ENCODE measurements at regions not wholly inside any gene's neighbourhood (a gene's known extent, or its start where the extent isn't known, plus 50 kb on each side); places are given as distances from the start of the nearest gene placed in this dataset.

DNA sequence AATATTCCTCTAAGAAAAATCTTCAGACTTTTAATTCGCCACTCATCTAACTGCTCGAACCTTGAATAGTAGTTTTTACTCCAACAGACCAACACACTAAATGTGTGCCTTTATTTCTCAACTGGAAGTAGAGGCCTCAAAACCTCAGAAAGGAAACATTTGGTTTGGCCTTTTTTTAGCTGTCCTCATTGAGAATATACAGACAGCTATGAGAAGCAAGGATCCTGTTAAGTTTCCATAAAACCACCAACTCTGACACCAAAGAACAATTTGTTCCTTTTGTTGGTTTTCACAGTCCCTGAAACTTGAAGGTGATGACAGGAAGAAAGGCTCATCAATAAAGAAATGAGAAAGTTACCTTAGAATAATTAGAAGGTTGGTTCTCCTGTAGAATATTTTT lies 199.2 kb upstream of the MEOX2 start:
- DNase-seq (ENCODE audit: insufficient read length, low spot score) (no peak), FAIRE-seq (no peak)
- TF ChIP-seq POLR2A (IDR thresholded peaks at IDR 0.05; ENCODE audit: low read depth, low read length): no peak

DNA sequence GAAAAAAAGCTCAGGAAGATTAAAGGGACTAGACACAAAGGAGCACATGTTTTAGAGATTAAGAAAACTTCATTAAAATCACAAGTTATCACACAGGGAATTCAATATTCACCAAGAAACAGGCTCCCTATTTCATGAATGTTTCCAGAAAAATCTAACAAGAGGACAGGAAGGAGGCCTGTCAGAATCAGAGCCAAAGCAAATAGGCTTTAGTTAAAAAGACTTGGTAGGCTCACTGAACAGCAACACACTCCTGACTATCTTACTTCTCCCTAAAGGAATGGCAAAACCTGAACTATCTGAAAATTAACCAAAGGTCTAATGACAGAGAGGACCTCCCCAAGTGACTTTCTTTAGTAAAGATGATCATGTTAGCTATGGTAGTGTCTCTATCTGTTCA lies 188.3 kb upstream of the MEOX2 start:
- no peak for TF ChIP-seq POLR2A (IDR thresholded peaks at IDR 0.05; ENCODE audit: low read depth, low read length)
- DNase-seq (ENCODE audit: insufficient read length, low spot score): no peak
- peak; percentile 73 for FAIRE-seq

DNA sequence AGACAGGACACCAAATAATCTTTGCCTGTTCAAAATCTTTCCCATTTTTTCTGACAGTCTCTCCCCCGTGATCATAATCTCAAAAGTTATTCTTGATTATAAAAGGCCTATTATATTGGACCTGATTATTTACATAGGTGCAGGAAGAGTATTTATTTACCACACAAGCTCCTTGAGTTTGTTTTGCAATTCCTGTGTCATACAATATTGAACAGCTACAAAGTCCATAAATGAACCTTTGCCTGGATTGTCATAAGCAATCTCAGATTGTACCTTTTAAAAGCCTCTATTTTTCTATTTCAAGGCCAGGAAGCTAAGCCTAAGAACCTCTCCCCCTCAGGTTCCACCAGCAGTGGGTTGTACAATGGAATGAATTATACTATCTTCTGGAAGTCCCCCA lies 183.9 kb upstream of the MEOX2 start:
- no peak for DNase-seq (ENCODE audit: insufficient read length, low spot score)
- peak; percentile 38 for FAIRE-seq
- TF ChIP-seq POLR2A (IDR thresholded peaks at IDR 0.05; ENCODE audit: low read depth, low read length): no peak

DNA sequence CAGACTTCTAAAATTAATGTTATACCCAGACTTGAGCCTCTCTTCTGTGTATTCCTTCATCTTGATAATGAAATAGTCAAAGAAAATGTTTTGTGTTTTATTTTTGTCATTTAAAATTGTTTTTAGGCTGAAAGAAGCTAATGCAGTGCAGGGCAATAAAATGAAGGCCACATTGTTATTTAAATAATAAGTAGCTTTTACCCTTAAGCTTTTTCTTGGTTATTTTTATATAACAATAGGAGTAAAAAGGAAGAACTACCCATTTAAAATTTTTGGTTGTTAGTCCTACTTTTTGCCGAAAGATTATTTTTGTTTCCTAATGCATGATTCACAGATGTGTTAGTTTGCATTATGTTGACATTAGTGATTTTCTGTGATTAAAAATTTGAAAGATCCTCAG lies 181.0 kb upstream of the MEOX2 start:
- DNase-seq (ENCODE audit: insufficient read length, low spot score): no peak
- no peak for TF ChIP-seq POLR2A (IDR thresholded peaks at IDR 0.05; ENCODE audit: low read depth, low read length)
- no peak for FAIRE-seq

DNA sequence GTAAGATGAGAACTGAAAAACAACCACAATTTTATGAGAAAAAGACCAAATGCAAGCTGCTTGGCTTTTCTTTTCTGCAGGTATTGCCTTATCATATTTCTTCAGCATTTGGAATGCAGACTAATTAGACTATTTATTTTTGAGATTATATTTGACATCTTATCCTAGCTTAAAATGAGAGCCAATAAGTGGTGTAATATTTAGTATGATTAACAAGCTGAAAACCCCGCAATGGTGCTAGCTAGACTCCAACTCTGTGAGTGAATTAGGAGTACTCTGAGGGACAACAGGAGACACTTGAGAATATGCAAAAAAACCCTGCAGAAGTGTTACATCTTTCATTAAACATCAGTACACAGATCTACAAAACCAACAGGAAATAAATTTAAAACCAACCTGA lies 180.3 kb upstream of the MEOX2 start:
- FAIRE-seq (no peak), DNase-seq (ENCODE audit: insufficient read length, low spot score) (no peak)
- TF ChIP-seq POLR2A (IDR thresholded peaks at IDR 0.05; ENCODE audit: low read depth, low read length): no peak

DNA sequence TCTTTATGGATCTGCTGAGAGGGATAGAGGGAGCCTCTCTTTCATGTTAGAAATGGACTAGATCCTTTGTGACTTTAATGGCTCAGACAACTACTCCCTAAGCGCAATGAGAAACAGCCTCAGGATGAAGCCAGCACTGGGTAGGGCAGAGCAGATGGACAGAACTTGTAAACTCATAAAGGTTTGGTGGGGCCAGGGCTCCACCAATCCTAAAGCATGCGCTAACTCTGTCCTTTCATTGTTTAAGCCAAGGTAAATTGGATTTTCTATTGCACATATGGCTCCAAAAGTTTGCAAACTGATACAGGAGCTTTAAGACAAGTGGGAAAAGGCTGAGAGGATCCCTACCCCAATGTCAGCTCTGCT lies 178.1 kb upstream of the MEOX2 start:
- no peak for TF ChIP-seq POLR2A (IDR thresholded peaks at IDR 0.05; ENCODE audit: low read depth, low read length)
- no peak for FAIRE-seq
- DNase-seq (ENCODE audit: insufficient read length, low spot score): no peak

DNA sequence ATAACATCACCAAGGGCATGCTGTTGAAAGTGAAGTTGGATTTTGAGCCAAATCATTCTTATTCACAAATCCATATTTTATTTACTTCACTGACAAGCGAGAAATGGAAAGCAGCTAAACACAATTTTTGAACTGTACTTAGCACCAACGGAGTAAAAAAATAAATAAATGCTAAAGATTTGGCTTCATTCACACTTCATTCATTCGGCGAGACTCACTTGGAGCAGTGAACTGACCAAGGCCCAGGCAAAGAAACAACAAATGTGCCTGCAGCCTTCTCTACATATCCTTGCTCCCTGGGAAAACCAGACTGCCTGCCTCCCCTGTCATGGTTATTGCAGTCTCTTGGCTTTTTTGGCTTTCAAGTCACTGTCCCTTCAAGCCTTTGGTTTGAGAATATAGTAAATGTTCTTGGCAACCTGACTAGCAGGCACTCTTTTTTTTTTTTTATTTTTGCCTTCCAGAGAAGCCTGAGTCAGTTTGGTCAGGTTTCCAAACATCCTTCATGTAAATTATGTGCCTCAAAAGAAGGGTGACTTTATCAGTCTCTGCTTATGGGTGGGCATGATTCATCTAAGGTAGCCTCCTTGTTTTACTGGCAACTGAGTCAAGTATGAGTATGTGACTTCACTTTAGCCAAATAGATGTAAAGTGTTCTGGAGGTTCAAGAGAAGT lies 177.6 kb upstream of the MEOX2 start:
- DNase-seq (ENCODE audit: insufficient read length, low spot score) (no peak), FAIRE-seq (no peak)
- no peak for TF ChIP-seq POLR2A (IDR thresholded peaks at IDR 0.05; ENCODE audit: low read depth, low read length)

DNA sequence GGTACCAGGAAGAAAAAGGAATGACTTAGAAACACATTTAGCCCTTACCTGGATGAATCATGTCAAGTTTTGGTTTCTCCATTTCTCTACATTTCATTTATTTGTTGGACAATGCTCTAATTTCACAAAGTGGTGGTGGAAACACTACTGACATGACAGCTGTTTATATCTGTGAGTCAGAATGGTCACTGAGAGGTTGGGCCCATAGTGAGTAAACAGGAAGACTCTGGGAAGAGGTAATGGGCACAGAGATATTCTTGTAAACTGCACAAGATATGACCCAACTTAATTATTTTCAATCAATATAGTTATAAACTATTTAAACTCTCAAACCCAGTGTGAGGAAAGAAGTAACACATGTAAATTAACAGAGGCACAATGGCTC lies 176.3 kb upstream of the MEOX2 start:
- DNase-seq (ENCODE audit: insufficient read length, low spot score): no peak
- TF ChIP-seq POLR2A (IDR thresholded peaks at IDR 0.05; ENCODE audit: low read depth, low read length): no peak
- no peak for FAIRE-seq

DNA sequence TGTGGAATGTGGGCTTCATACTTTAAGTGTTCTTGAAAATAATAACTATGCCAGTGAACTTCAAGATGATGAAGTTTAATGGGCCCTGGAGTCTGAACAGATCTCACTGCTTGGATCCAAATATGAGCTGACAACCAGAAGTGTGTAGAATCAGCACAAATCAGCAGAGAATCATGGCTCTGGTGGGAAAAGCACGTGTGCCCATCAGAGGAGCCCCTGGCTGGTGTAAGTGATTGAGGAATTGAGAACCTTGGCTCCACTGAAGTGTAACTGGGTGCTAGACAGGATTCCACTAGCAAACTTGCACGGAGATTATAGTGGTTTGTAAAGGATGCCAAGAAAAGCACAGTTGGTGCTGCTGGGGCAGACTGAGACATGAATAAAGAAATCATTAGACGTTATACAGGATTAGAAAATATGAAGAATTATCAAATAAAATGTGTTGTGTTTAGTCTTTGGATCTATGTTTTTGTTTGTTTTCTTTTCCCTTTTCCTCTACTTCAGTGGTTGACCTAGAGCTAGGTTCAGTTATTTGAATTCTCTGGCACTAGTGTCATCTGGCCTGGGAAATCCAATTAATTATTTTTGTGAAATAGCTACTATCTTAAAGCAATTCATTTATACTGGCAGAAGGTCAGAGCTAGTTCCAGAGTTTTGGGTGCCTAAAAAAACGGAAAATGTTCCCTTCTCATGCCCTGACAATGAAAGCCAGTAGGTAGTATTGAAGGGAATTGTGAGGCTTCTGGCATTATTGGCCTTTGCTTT lies 175.7 kb upstream of the MEOX2 start:
- TF ChIP-seq POLR2A (IDR thresholded peaks at IDR 0.05; ENCODE audit: low read depth, low read length): no peak
- DNase-seq (ENCODE audit: insufficient read length, low spot score) (no peak), FAIRE-seq (no peak)

DNA sequence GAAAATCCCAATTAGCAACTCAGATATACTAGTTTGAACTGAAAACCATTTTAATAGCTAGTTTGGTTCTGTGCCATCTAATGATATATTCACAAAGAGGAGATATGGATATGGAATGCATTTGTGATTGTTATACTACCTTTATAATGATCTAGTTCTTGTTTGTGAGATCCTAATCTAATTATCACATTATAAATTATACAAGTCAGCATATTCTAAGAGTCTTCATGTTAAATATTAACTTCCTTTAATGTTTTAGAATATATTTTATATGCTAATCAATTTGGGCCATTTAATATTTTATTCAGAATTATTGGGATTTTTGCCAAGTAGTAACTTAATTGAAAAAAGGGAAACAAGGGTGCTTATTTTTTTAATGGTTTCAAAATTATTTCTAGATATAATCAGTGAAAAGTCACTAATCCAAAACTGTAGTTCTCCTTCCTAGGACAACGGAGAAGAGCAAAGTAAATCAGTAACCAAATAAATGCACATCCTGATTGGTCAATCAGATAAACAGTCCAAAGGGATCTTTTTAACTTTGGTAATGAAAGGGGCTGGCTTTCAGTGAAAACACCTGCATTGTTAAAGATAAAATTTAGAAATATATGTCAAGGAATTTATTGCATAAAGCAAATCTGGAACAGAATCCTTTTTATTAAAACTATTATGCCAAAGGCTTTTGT lies 173.9 kb upstream of the MEOX2 start:
- DNase-seq (ENCODE audit: insufficient read length, low spot score) (no peak), FAIRE-seq (no peak)
- no peak for TF ChIP-seq POLR2A (IDR thresholded peaks at IDR 0.05; ENCODE audit: low read depth, low read length)

DNA sequence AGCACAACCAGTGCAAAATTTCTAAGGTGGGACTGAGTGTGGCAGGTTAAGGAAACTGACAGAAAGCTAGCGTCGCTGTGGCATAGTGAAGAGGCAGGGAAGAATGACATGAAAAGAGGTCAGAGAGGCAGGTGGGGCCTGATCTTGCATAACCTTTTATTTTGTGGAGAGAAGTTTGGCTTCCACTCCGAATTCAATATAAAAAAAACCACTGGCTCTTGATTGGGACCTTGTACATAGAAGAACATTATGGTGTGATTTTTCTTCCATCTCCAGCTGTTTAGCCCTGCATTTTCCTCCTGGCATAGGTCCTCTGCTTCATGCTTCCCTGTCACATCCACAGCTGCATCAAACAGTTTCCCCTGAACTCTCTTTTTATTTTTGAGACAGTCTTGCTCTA lies 170.5 kb upstream of the MEOX2 start:
- TF ChIP-seq POLR2A (IDR thresholded peaks at IDR 0.05; ENCODE audit: low read depth, low read length): no peak
- DNase-seq (ENCODE audit: insufficient read length, low spot score) (no peak), FAIRE-seq (no peak)

DNA sequence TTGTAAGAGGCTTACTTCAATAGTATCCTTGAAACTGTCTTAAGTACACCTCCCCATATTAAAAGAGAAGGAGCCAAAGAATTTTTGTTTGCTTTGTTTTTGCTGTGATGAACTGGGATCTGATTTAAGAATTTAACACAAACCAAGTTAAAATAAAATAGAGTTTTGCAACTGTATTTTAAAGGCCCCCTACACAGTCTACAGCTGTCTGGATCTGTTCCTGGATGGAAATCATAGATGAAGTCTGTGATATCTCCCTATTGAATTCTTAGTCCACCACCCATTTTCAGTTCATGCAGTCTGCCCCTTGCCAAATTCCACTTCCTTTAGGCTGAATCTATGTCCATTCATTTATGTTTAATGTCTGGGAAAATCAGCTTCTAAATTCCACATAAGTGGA lies 169.8 kb upstream of the MEOX2 start:
- FAIRE-seq (no peak), DNase-seq (ENCODE audit: insufficient read length, low spot score) (no peak)
- TF ChIP-seq POLR2A (IDR thresholded peaks at IDR 0.05; ENCODE audit: low read depth, low read length): no peak

DNA sequence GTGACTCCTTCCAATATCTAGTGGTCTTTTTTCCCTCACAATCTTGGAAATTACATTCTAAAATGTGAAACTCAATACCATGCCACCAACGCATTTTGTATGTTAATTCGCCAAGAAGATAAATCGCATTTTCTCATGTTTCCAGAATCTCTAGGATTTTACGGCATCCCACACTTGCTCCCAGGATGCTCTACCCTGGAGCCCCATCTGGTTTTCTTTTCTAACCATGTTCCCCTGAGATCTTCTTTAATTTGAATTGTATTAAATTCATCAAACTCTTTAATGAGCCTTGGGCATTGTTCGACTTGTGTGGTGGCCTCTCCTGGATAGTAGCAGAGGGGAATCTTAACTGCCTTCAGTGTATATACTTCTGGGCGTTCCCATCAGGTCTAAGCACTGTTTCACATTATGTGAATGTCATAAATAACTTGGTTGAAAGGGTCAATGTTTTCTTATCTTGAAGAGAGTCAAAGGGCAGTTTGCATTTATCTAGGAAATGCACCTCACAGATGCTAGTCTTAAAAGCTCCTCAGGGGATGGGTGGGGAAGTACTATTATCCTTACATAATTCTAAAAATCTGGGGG lies 169.1 kb upstream of the MEOX2 start:
- FAIRE-seq (no peak), DNase-seq (ENCODE audit: insufficient read length, low spot score) (no peak)
- TF ChIP-seq POLR2A (IDR thresholded peaks at IDR 0.05; ENCODE audit: low read depth, low read length): no peak

DNA sequence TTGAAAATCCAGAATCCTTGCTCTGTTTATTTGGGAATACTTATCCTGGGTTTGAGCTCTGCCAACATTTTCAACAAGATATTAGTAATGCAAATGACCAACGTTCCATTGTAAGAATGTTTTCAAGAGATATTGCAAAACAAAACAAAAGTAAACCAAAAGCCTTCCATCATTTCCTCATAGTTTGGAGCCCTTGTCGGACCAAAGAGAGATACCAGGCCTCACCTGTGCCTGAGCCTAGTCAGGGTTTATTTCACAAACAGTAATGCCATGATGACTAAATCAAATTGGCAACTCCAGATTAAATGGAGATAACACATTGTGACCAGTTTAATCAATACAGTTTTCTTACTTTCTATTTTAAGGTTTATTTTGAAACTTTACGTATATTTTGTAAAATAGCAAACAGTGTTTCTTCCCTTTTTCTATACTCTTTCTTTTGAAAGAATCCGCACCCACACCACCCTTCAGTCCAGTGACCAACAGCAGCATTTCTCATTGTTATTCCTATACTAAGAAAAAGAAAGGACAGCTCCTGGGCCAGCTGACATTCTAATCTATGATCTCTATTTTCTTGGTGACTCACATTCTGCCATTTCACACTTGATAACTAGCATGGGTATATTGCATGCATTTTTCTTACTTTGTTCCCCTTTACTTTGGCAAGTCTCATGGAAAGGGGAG lies 168.5 kb upstream of the MEOX2 start:
- TF ChIP-seq POLR2A (IDR thresholded peaks at IDR 0.05; ENCODE audit: low read depth, low read length): no peak
- FAIRE-seq (no peak), DNase-seq (ENCODE audit: insufficient read length, low spot score) (no peak)
